ENCODE measurements at regions not wholly inside any gene's neighbourhood (a gene's known extent, or its start where the extent isn't known, plus 50 kb on each side); places are given as distances from the start of the nearest gene placed in this dataset.

DNA sequence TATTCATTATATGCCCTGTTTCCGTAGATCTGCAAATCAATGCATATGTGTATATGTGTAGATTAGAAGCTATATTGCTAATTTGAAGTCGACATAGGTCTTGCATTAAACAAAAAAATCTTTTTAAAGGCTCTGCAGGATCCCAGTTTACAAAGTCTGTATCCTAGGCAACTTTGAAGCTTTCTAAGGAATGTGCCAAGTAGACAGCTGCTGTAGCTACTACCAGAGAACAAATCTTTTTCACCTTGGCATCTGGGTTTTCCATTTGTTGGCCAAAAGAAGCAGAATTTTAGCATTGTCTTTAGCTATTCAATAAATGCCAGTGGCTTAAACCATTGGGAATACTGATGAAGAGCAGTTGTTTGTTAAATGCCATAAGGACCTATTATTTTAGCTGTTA is 88.0 kb downstream of the NAA11 start:
- no peak for ATAC-seq

DNA sequence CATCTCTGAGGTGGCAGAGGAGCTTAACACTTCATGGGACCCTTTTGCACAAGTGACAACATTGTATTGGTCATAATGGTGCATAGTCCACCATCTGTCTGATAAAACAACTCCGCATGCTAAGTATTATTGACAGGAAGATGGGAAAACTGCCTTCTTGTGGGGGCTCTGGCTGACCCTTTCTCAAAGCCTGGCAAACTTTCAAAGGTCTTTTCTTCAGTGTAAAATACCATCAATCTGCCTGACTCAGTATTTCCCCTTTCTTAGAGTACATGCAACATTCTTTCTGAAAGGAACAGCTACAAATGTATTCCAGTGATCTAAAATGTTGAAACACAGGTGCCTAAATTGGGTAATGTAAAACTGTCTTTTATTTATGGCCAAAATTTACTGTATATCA is 89.1 kb downstream of the NAA11 start:
- Mint-ChIP-seq H3K36me3 (no peaks in the 10 kb centered on the region), H3K9me3 (no peaks in the 10 kb centered on the region), H3K4me3 (no peak overlapping the region), H3K27ac (no peak overlapping the region), H3K27me3 (no peaks in the 10 kb centered on the region), H3K4me1 (ENCODE audit: low read depth in 2 of 2) (no peaks in the 10 kb centered on the region)
- ATAC-seq (no peak), DNase-seq (ENCODE audit: low spot score) (no peak)

More for the DNA sequence above, 88.0 kb downstream of the NAA11 start:
- H3K36me3 Mint-ChIP-seq: no peaks in the 10 kb centered on the region
- no peak overlapping the region for H3K4me3 Mint-ChIP-seq
- no peaks in the 10 kb centered on the region for H3K4me1 Mint-ChIP-seq (ENCODE audit: low read depth in 2 of 2)
- no peaks in the 10 kb centered on the region for H3K27me3 Mint-ChIP-seq
- no peak overlapping the region for H3K27ac Mint-ChIP-seq
- DNase-seq (ENCODE audit: low spot score): no peak
- no peaks in the 10 kb centered on the region for H3K9me3 Mint-ChIP-seq

- no peaks in the 10 kb centered on the region for H3K4me1 Mint-ChIP-seq (ENCODE audit: low read depth in 2 of 2)
- no peaks in the 10 kb centered on the region for H3K27me3 Mint-ChIP-seq
- H3K4me3 Mint-ChIP-seq: no peak overlapping the region
- H3K9me3 Mint-ChIP-seq: no peaks in the 10 kb centered on the region
- no peaks in the 10 kb centered on the region for H3K36me3 Mint-ChIP-seq
- no peak for DNase-seq (ENCODE audit: low spot score)
- no peak overlapping the region for H3K27ac Mint-ChIP-seq
- no peak for ATAC-seq
These were observed 90.8 kb downstream of the NAA11 start for GRCh38 chr4:79235095-79235494.

DNA sequence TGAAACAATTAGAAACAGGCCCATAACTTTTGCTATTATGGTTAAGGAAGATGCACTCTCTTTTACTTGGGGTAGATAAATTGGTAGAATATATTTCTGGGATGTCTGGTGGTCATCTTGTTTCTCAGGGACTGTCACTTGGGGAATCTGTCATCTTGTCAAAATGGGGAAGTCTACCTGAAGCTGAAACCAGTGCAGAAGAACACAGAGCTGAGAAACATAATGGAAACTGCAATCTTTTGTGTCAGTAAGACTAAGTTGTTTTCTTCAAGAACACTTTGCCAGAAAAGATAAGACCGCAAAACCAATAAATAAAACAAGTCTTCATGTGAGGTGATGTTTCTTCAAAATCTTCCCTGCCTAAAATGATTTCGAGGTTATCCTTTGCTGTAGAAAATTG is 92.0 kb downstream of the NAA11 start:
- Mint-ChIP-seq H3K27ac (no peak overlapping the region), H3K9me3 (no peaks in the 10 kb centered on the region), H3K4me1 (ENCODE audit: low read depth in 2 of 2) (no peaks in the 10 kb centered on the region), H3K4me3 (no peak overlapping the region), H3K27me3 (no peaks in the 10 kb centered on the region), H3K36me3 (no peaks in the 10 kb centered on the region)
- no peak for DNase-seq (ENCODE audit: low spot score)
- ATAC-seq: no peak

GRCh38 chr4:79232540-79232939 is 93.3 kb downstream of the NAA11 start:
- DNase-seq (ENCODE audit: low spot score) (no peak), ATAC-seq (no peak)
- H3K4me3 Mint-ChIP-seq: no peak overlapping the region
- H3K36me3 Mint-ChIP-seq: no peaks in the 10 kb centered on the region
- no peak overlapping the region for H3K27ac Mint-ChIP-seq
- no peaks in the 10 kb centered on the region for H3K4me1 Mint-ChIP-seq (ENCODE audit: low read depth in 2 of 2)
- H3K27me3 Mint-ChIP-seq: no peaks in the 10 kb centered on the region
- no peaks in the 10 kb centered on the region for H3K9me3 Mint-ChIP-seq

- no peak for ATAC-seq
- Mint-ChIP-seq H3K4me3 (no peak overlapping the region), H3K36me3 (no peaks in the 10 kb centered on the region), H3K27ac (no peak overlapping the region), H3K9me3 (peaks cover 5% of the 10 kb centered on the region), H3K27me3 (no peaks in the 10 kb centered on the region), H3K4me1 (ENCODE audit: low read depth in 2 of 2) (no peaks in the 10 kb centered on the region)
- no peak for DNase-seq (ENCODE audit: low spot score)
These were observed 98.0 kb downstream of the NAA11 start for GRCh38 chr4:79227860-79228259.

- no peaks in the 10 kb centered on the region for H3K36me3 Mint-ChIP-seq
- no peak overlapping the region for H3K4me3 Mint-ChIP-seq
- peaks cover 5% of the 10 kb centered on the region for H3K9me3 Mint-ChIP-seq
- H3K4me1 Mint-ChIP-seq (ENCODE audit: low read depth in 2 of 2): no peaks in the 10 kb centered on the region
- no peak overlapping the region for H3K27ac Mint-ChIP-seq
- no peak for DNase-seq (ENCODE audit: low spot score)
- ATAC-seq: no peak
- H3K27me3 Mint-ChIP-seq: no peaks in the 10 kb centered on the region
These were observed 100.5 kb downstream of the NAA11 start for GRCh38 chr4:79225360-79225759.

- Mint-ChIP-seq H3K27ac (no peak overlapping the region), H3K27me3 (no peaks in the 10 kb centered on the region), H3K36me3 (no peaks in the 10 kb centered on the region), H3K4me3 (no peak overlapping the region), H3K9me3 (peaks cover 5% of the 10 kb centered on the region), H3K4me1 (ENCODE audit: low read depth in 2 of 2) (no peaks in the 10 kb centered on the region)
- no peak for ATAC-seq
- no peak for DNase-seq (ENCODE audit: low spot score)
These were observed 101.1 kb downstream of the NAA11 start for GRCh38 chr4:79224777-79225104.

DNA sequence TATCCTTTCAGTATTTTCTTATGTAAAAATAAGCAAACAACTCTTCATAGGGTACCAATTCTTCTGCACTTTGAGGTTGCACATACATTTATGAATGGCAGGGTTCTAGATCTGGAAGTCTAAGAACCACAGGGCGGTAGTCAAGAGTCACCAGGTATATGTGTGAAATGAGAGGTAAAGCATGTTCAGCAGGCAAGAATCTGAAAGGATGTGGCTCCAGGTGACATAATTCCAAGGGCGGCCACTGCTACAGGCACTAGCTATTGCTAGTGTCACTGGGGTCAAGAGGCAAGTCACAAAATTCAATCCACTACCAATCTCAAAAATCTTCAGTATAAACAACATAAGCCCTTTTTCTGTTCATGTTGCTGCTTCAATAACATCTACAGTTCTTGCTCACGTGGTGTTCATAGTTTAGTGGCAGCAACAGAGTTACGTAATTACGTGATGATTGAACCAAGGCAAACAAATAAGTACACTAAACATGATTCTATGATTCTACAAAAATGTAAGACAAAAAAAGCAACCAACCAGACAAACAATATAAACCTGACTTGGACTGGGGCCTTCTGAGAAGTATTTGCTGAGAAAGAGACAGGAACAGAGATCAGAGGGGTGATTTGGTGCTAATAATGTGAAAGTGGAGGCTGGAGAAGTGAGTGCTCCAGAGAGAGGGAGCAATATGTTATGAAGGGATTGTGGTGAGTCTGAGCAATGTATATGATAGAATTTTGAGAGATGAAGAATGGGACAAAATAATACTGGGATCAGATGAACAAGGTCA is 101.7 kb downstream of the NAA11 start:
- Mint-ChIP-seq H3K36me3 (no peaks in the 10 kb centered on the region), H3K4me1 (ENCODE audit: low read depth in 2 of 2) (no peaks in the 10 kb centered on the region), H3K27ac (no peak overlapping the region), H3K9me3 (peaks cover 5% of the 10 kb centered on the region), H3K4me3 (no peak overlapping the region), H3K27me3 (no peaks in the 10 kb centered on the region)
- ATAC-seq (no peak), DNase-seq (ENCODE audit: low spot score) (no peak)

DNA sequence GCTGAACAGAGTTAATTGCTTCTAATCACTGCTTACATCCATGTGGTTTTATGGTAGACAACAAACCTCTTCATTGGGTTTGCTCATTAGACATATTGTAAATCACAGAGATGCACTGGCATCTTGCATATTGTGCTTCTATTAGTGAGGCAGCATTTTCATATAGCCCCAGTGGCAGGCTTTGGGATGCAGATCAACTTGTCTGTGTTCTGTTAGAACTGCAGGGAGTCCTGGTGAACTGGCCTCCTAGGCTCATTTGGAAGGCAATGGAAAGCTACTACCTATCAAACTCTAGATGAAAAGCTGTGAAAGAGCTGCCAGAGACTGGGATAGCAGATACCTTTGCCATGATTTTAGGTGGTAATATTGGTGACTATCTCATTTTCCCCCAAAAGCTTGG is 108.8 kb downstream of the NAA11 start:
- H3K36me3 Mint-ChIP-seq: no peaks in the 10 kb centered on the region
- H3K27ac Mint-ChIP-seq: no peak overlapping the region
- H3K9me3 Mint-ChIP-seq: no peaks in the 10 kb centered on the region
- DNase-seq (ENCODE audit: low spot score) (no peak), ATAC-seq (no peak)
- no peaks in the 10 kb centered on the region for H3K27me3 Mint-ChIP-seq
- no peak overlapping the region for H3K4me3 Mint-ChIP-seq
- no peaks in the 10 kb centered on the region for H3K4me1 Mint-ChIP-seq (ENCODE audit: low read depth in 2 of 2)

DNA sequence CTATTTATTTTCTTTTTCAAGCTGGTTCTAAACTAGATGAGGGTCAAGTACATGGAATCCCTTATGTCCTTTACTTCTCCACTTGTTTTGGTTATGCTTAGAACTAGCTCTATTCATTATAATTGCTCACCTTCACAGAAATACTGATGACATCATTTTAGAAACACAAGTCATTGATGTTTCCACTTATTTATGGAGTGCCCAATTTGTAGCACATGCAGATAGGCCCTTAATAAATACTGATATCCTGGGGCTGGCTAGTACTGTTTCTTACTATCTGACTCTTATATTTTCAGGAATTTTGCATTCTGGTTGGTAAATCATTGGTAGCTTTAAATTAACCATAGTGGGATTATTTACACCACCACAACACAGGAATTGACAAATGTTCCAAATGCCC is 112.2 kb downstream of the NAA11 start:
- no peaks in the 10 kb centered on the region for H3K9me3 Mint-ChIP-seq
- no peak overlapping the region for H3K27ac Mint-ChIP-seq

GRCh38 chr4:79213010-79213409 is 112.9 kb downstream of the NAA11 start:
- H3K4me3 Mint-ChIP-seq: no peak overlapping the region
- no peaks in the 10 kb centered on the region for H3K4me1 Mint-ChIP-seq (ENCODE audit: low read depth in 2 of 2)
- no peaks in the 10 kb centered on the region for H3K27me3 Mint-ChIP-seq
- no peak overlapping the region for H3K27ac Mint-ChIP-seq
- no peaks in the 10 kb centered on the region for H3K9me3 Mint-ChIP-seq
- no peaks in the 10 kb centered on the region for H3K36me3 Mint-ChIP-seq
- no peak for ATAC-seq
- no peak for DNase-seq (ENCODE audit: low spot score)

More for the DNA sequence above, 112.2 kb downstream of the NAA11 start:
- H3K4me3 Mint-ChIP-seq: no peak overlapping the region
- no peaks in the 10 kb centered on the region for H3K4me1 Mint-ChIP-seq (ENCODE audit: low read depth in 2 of 2)
- DNase-seq (ENCODE audit: low spot score): no peak
- no peak for ATAC-seq
- H3K36me3 Mint-ChIP-seq: no peaks in the 10 kb centered on the region
- no peaks in the 10 kb centered on the region for H3K27me3 Mint-ChIP-seq

- no peaks in the 10 kb centered on the region for H3K27me3 Mint-ChIP-seq
- H3K4me3 Mint-ChIP-seq: no peak overlapping the region
- DNase-seq (ENCODE audit: low spot score) (no peak), ATAC-seq (no peak)
- no peaks in the 10 kb centered on the region for H3K4me1 Mint-ChIP-seq (ENCODE audit: low read depth in 2 of 2)
- H3K36me3 Mint-ChIP-seq: no peaks in the 10 kb centered on the region
- H3K9me3 Mint-ChIP-seq: no peaks in the 10 kb centered on the region
- H3K27ac Mint-ChIP-seq: no peak overlapping the region
These were observed 113.5 kb downstream of the NAA11 start for GRCh38 chr4:79212311-79212710.

DNA sequence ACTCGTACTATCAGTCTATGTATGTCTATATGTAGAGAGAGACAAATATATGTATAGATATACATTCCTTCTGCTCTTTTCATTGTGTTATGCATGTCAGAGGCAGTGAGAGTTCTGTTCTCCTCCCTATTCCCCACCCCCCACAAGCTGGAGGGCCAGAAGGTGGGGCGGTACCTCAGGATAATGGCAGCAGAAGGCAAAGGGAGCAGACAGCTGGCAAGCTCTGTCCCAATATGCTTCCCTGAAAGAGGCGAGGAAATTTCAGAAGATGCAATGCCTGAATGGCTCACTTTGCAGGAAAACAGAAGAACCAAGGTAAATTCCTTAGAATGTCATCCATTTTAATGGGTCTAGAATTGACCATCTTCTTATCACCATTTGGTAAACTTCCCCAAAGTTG is 114.4 kb downstream of the NAA11 start:
- Mint-ChIP-seq H3K4me3 (no peak overlapping the region), H3K27ac (no peak overlapping the region), H3K9me3 (no peaks in the 10 kb centered on the region), H3K36me3 (no peaks in the 10 kb centered on the region), H3K27me3 (no peaks in the 10 kb centered on the region), H3K4me1 (ENCODE audit: low read depth in 2 of 2) (no peaks in the 10 kb centered on the region)
- DNase-seq (ENCODE audit: low spot score): no peak
- ATAC-seq: no peak

- H3K36me3 Mint-ChIP-seq: no peaks in the 10 kb centered on the region
- peaks cover 4% of the 10 kb centered on the region for H3K9me3 Mint-ChIP-seq
- no peak overlapping the region for H3K4me3 Mint-ChIP-seq
- no peaks in the 10 kb centered on the region for H3K4me1 Mint-ChIP-seq (ENCODE audit: low read depth in 2 of 2)
- no peak for DNase-seq (ENCODE audit: low spot score)
- no peak overlapping the region for H3K27ac Mint-ChIP-seq
- no peaks in the 10 kb centered on the region for H3K27me3 Mint-ChIP-seq
- no peak for ATAC-seq
These were observed 115.2 kb downstream of the NAA11 start for GRCh38 chr4:79210636-79211049.
